ENCODE measurements at regions not wholly inside any gene's neighbourhood (a gene's known extent, or its start where the extent isn't known, plus 50 kb on each side); places are given as distances from the start of the nearest gene placed in this dataset.

DNA sequence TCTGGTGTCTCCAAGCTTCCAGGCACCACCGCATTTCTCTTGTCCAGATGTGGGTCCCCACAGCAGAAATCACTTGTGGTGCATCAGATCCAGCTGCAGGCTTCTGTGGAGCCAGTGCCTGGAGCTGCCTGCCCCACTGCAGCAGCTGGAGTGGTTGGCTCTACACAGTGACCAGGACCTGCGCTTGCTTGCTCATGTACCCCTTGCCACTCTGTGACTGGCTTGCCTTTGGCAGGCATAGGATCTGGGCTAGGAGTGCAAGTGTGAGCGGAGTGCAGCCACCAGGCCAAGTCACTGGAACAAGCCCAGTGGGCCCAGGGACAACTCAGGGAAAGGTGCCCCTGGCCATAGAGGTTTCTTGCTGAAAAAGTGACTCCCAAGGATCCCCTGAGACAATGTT is 1400.0 kb upstream of the ALCAM start:
- TF ChIP-seq, protein P1, sequence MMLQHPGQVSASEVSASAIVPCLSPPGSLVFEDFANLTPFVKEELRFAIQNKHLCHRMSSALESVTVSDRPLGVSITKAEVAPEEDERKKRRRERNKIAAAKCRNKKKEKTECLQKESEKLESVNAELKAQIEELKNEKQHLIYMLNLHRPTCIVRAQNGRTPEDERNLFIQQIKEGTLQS (IDR thresholded peaks at IDR 0.05; ENCODE audit: insufficient read depth, low read depth, low read length): no peak
- TF ChIP-seq CHD1 (IDR thresholded peaks at IDR 0.05; ENCODE audit: low read depth, low read length) (no peak), EGR1 (IDR thresholded peaks at IDR 0.05; ENCODE audit: borderline replicate concordance, low read depth, low read length) (no peak)
- TF ChIP-seq, protein P2, sequence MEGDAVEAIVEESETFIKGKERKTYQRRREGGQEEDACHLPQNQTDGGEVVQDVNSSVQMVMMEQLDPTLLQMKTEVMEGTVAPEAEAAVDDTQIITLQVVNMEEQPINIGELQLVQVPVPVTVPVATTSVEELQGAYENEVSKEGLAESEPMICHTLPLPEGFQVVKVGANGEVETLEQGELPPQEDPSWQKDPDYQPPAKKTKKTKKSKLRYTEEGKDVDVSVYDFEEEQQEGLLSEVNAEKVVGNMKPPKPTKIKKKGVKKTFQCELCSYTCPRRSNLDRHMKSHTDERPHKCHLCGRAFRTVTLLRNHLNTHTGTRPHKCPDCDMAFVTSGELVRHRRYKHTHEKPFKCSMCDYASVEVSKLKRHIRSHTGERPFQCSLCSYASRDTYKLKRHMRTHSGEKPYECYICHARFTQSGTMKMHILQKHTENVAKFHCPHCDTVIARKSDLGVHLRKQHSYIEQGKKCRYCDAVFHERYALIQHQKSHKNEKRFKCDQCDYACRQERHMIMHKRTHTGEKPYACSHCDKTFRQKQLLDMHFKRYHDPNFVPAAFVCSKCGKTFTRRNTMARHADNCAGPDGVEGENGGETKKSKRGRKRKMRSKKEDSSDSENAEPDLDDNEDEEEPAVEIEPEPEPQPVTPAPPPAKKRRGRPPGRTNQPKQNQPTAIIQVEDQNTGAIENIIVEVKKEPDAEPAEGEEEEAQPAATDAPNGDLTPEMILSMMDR (IDR thresholded peaks at IDR 0.05; ENCODE audit: control extremely low read depth in 1 of 3, insufficient read depth in 1 of 3, low read depth in 1 of 3, low read length in 3 of 3): no peak
